SW 1271 (cell line): ENCODE measurements at regions not wholly inside any gene's neighbourhood (a gene's known extent, or its start where the extent isn't known, plus 50 kb on each side); places are given as distances from the start of the nearest gene placed in this dataset.
"Not testable (repeated sequence)": the region's sequence is repeated elsewhere in the genome, so short reads cannot be mapped to it uniquely, and the experiment has no call there.

ENCODE experiments used
- DNase-seq, 2 experiments: peaks; one replicate each; lab custom pipeline; 2025; lab: John Stamatoyannopoulos, UW

DNA sequence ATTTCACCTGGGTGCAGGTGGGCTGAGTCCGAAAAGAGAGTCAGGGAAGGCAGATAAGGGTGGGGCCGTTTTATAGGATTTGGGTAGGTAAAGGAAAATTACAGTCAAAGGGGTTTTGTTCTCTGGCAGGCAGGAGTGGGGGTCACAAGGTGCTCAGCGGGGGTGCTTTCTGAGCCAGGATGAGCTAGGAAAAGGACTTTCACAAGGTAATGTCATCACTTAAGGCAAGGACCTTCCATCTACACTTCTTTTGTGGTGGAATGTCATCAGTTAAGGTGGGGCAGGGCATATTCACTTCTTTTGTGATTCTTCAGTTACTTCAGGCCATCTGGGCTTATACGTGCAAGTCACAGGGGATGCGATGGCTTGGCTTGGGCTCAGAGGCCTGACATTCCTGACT, 68.6 kb upstream of the ARG1 start:
- DNase-seq = not testable (repeated sequence)

- DNase-seq = no peak
Observed at GRCh38 chr6:131510094-131510493, 62.9 kb upstream of the ARG1 start.

- DNase-seq = no peak
Observed at GRCh38 chr6:131510591-131510990, 62.4 kb upstream of the ARG1 start.

GRCh38 chr6:131519670-131520436, 53.2 kb upstream of the ARG1 start:
- DNase-seq = peak in 1 of 2 experiments; percentile 37
